ENCODE measurements at regions not wholly inside any gene's neighbourhood (a gene's known extent, or its start where the extent isn't known, plus 50 kb on each side); places are given as distances from the start of the nearest gene placed in this dataset.

GRCh38 chr4:162984621-162985020, 182.1 kb downstream of the NAF1 start (continued):
- no peak for TF ChIP-seq STAT1 (IDR thresholded peaks at IDR 0.05; ENCODE audit: unreplicated experiment)
- TF ChIP-seq EZH2 (IDR thresholded peaks at IDR 0.05; ENCODE audit: low read depth, unreplicated experiment), result no peak
- TF ChIP-seq NANOG (IDR thresholded peaks at IDR 0.05; ENCODE audit: borderline replicate concordance), result no peak
- no peak for TF ChIP-seq POLR2AphosphoS5 (IDR thresholded peaks at IDR 0.05; ENCODE audit: low read depth)
- TF ChIP-seq ZNF331 (CRISPR knock-in tag; IDR thresholded peaks at IDR 0.05; ENCODE audit: low read depth), result no peak
- TF ChIP-seq, protein P1, sequence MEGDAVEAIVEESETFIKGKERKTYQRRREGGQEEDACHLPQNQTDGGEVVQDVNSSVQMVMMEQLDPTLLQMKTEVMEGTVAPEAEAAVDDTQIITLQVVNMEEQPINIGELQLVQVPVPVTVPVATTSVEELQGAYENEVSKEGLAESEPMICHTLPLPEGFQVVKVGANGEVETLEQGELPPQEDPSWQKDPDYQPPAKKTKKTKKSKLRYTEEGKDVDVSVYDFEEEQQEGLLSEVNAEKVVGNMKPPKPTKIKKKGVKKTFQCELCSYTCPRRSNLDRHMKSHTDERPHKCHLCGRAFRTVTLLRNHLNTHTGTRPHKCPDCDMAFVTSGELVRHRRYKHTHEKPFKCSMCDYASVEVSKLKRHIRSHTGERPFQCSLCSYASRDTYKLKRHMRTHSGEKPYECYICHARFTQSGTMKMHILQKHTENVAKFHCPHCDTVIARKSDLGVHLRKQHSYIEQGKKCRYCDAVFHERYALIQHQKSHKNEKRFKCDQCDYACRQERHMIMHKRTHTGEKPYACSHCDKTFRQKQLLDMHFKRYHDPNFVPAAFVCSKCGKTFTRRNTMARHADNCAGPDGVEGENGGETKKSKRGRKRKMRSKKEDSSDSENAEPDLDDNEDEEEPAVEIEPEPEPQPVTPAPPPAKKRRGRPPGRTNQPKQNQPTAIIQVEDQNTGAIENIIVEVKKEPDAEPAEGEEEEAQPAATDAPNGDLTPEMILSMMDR (conservative IDR thresholded peaks at IDR 0.05; ENCODE audit: low read depth in 2 of 2), result no peak
- TF ChIP-seq JUNB (IDR thresholded peaks at IDR 0.05; ENCODE audit: unreplicated experiment), result no peak

DNA sequence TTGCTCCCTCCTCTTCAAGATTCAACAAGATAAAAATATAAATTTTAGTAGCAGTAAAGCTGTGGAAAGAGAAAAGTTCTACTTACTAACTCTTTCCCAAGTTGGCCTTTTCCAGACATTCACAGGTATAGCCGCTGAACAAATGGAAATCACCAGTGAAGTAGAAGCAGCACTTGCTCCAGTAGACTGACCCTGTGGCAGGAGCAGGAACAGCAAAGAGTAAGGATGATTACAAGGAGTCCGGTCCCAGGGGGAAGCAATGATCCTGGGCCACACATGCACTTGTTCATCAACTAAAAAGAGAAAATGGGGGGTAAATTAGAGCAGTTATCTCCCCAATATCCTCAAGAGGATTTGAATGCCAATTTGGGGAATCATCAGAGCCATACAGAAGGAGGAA, 184.9 kb downstream of the NAF1 start:
- H3K27me3 ChIP-seq (ENCODE audit: insufficient read depth), result no peaks in the 10 kb centered on the region
- no peaks in the 10 kb centered on the region for H3K9me3 Mint-ChIP-seq
- no peaks in the 10 kb centered on the region for H3K36me3 ChIP-seq (ENCODE audit: insufficient read depth)
- H3K4me1 ChIP-seq (ENCODE audit: insufficient read depth), result peaks cover 11% of the 10 kb centered on the region
- H3K27me3 Mint-ChIP-seq (ENCODE audit: insufficient read depth, low read depth, poor library complexity), result peaks cover 4% of the 10 kb centered on the region
- H3K79me2 ChIP-seq (replicated peaks; ENCODE audit: insufficient read depth), result no peaks in the 10 kb centered on the region
- no peaks in the 10 kb centered on the region for H4K20me1 ChIP-seq (replicated peaks; ENCODE audit: insufficient read depth)
- H3F3A ChIP-seq (replicated peaks; ENCODE audit: low read depth), result no peaks in the 10 kb centered on the region
- H3K27ac Mint-ChIP-seq, result no peak overlapping the region
- no peak for DNase-seq (ENCODE audit: low spot score)
- peak; percentile 34; the same call in 1 of the 3 replicates for ATAC-seq
- H3K27ac ChIP-seq (ENCODE audit: low read depth), result no peak overlapping the region
- H3K4me1 Mint-ChIP-seq, result peaks cover 14% of the 10 kb centered on the region
- 0 out of 2 replicates have a peak overlapping the region, but pooled peaks have one; percentile 10 for H2AFZ ChIP-seq
- no peak overlapping the region for H3K4me2 ChIP-seq
- no peak overlapping the region for H3K4me3 ChIP-seq
- H3K36me3 Mint-ChIP-seq (ENCODE audit: low read depth), result no peaks in the 10 kb centered on the region
- H3K9me2 ChIP-seq (ENCODE audit: insufficient read depth), result 0 out of 2 replicates have a peak, but pooled peaks cover 3% of the 10 kb centered on the region
- H3K4me3 Mint-ChIP-seq, result no peak overlapping the region
- TF ChIP-seq ZNF331 (CRISPR knock-in tag; IDR thresholded peaks at IDR 0.05; ENCODE audit: low read depth) (no peak), CREB1 (CRISPR knock-in tag; IDR thresholded peaks at IDR 0.05; ENCODE audit: low read depth) (no peak), EZH2phosphoT487 (IDR thresholded peaks at IDR 0.05; ENCODE audit: unreplicated experiment) (no peak), JUNB (IDR thresholded peaks at IDR 0.05; ENCODE audit: unreplicated experiment) (no peak), POLR2AphosphoS5 (IDR thresholded peaks at IDR 0.05; ENCODE audit: low read depth) (no peak), REST (IDR thresholded peaks at IDR 0.05; ENCODE audit: unreplicated experiment) (no peak), EZH2 (IDR thresholded peaks at IDR 0.05; ENCODE audit: low read depth, unreplicated experiment) (no peak), ZNF114 (CRISPR knock-in tag; IDR thresholded peaks at IDR 0.05) (no peak), NANOG (IDR thresholded peaks at IDR 0.05; ENCODE audit: borderline replicate concordance) (no peak), STAT1 (IDR thresholded peaks at IDR 0.05; ENCODE audit: unreplicated experiment) (no peak), ETS1 (IDR thresholded peaks at IDR 0.05) (no peak)
- TF ChIP-seq, protein P1 (conservative IDR thresholded peaks at IDR 0.05; ENCODE audit: low read depth in 2 of 2), result no peak
